Activated T-helper 2 cell treated with anti-CD3 and anti-CD28 coated beads, Interferon-gamma antibody, Interleukin-2, Interleukin-4, amounts not matched to agents 10 μg/mL and 5 μg/mL and 100 μg/mL, durations not matched to agents 14 hours and 24 hours and 36 hours (primary cell): ENCODE measurements at regions not wholly inside any gene's neighbourhood (a gene's known extent, or its start where the extent isn't known, plus 50 kb on each side); places are given as distances from the start of the nearest gene placed in this dataset.

Experiments
- DNase-seq: peaks from one replicate; pipeline ENCODE4 v3.0.0; 2021; ENCODE audit warnings: low spot score
- H3K27ac Mint-ChIP-seq: one replicate; pipeline ENCODE4 v1.8.0; 2021; ENCODE audit warnings: mixed read lengths
- H3K27me3 Mint-ChIP-seq: one replicate; pipeline ENCODE4 v1.8.0; 2021; ENCODE audit warnings: low read depth, mixed read lengths
- H3K36me3 Mint-ChIP-seq: one replicate; pipeline ENCODE4 v1.8.0; 2021; ENCODE audit warnings: low read depth, mixed read lengths
- H3K4me1 Mint-ChIP-seq: one replicate; pipeline ENCODE4 v1.8.0; 2021; ENCODE audit warnings: low read depth, mixed read lengths
- H3K4me3 Mint-ChIP-seq: one replicate; pipeline ENCODE4 v1.8.0; 2021; ENCODE audit warnings: low read depth, mild to moderate bottlenecking, moderate library complexity, mixed read lengths
- H3K9me3 Mint-ChIP-seq: one replicate; pipeline ENCODE4 v1.8.0; 2021; ENCODE audit warnings: mixed read lengths
- intact Hi-C: fragments of 100-400 bp; cut with micrococcal nuclease; formaldehyde crosslinking; loops from one replicate; pipeline ENCODE4 v1.15.1; 2023

GRCh38 chr5:103908336-103909080, 345.9 kb upstream of the NUDT12 start:
- H3K9me3 Mint-ChIP-seq: peaks cover 4% of the 10 kb centered on the region
- H3K27ac Mint-ChIP-seq: no peak overlapping the region
- no peaks in the 10 kb centered on the region for H3K4me1 Mint-ChIP-seq
- no peak overlapping the region for H3K4me3 Mint-ChIP-seq
- no peak for DNase-seq
- H3K27me3 Mint-ChIP-seq: no peaks in the 10 kb centered on the region
- no peaks in the 10 kb centered on the region for H3K36me3 Mint-ChIP-seq
- intact Hi-C loops: no loop called here

DNA sequence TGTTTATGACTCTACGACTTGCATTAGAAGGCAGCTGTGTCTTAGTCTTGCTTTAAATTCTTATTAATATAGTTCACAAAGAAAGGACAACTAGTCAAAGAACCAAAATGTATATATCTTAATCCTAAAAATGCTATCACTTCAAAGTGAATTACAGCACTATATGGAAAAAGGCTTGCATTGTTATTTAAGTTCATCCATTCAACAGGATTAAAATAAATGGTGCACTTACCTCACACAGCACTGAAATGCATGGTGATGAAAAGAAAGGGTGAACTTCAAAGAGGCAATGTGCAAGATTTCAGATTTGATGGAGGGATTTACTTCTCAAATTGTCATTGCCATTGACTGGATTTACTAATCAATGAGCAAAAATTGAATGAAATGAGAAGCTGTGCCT, 344.4 kb upstream of the NUDT12 start:
- intact Hi-C loops: no loop called here
- Mint-ChIP-seq H3K27ac (no peak overlapping the region), H3K9me3 (peaks cover 6% of the 10 kb centered on the region), H3K36me3 (no peaks in the 10 kb centered on the region), H3K4me1 (no peaks in the 10 kb centered on the region), H3K4me3 (no peak overlapping the region), H3K27me3 (no peaks in the 10 kb centered on the region)
- no peak for DNase-seq

DNA sequence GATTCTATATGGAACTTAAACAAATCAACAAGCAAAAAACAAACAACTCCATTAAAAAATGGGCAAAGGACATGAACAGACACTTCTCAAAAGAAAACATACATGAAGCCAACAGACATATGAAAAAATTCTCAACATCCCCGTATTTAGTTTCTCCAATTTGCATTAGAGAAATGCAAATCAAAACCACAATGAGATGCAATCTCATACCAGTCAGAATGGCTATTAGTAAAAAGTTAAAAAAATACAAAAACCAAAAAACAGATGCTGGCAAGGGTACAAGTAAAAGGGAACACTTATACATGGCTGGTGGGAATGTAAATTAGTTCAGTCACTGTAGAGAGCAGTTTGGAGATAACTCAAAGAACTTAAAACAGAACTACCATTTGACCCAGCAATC, 342.1 kb upstream of the NUDT12 start:
- no peaks in the 10 kb centered on the region for H3K4me1 Mint-ChIP-seq
- H3K36me3 Mint-ChIP-seq: no peaks in the 10 kb centered on the region
- DNase-seq: no peak
- H3K27me3 Mint-ChIP-seq: no peaks in the 10 kb centered on the region
- intact Hi-C loops: no loop called here
- no peak overlapping the region for H3K4me3 Mint-ChIP-seq
- H3K9me3 Mint-ChIP-seq: peaks cover 7% of the 10 kb centered on the region
- H3K27ac Mint-ChIP-seq: no peak overlapping the region

DNA sequence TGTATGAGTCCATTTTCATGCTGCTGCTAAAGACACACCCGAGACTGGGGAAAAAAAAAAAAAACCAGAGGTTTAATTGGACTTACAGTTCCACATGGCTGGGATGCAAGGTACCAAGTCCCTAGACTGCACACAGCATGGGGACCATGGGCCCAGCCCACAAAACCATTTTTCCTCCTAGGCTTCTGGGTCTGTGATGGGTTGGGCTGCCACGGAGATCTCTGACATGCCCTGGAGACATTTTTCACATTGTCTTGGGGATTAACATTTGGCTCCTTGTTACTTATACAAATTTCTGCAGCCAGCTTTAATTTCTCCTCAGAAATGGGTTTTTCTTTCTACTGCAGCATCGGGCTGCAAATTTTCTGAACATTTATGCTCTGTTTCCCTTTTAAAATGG, 340.3 kb upstream of the NUDT12 start:
- H3K27me3 Mint-ChIP-seq: no peaks in the 10 kb centered on the region
- H3K27ac Mint-ChIP-seq: no peak overlapping the region
- DNase-seq: no peak

DNA sequence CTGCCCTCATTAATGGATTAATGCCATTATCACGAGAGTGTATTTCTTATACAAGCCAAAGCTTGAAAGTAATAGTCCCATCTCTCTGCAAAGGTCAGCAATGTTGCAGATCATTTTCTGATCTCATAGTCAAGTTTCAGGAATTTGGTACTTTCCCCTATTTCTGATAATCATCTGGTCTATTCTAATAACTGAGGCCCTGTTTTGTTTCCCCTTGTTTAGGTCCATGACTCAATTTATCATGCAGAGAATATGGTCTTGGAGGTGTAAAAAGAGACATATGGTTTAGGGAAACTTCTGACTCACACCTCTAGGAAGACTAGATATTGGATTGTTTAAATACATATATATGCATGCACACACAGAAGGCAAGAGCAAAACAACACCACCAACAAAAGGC, 339.3 kb upstream of the NUDT12 start:
- H3K27me3 Mint-ChIP-seq: no peaks in the 10 kb centered on the region
- no peak overlapping the region for H3K4me3 Mint-ChIP-seq
- H3K27ac Mint-ChIP-seq: no peak overlapping the region
- H3K4me1 Mint-ChIP-seq: no peaks in the 10 kb centered on the region
- intact Hi-C loops: no loop called here
- peaks cover 21% of the 10 kb centered on the region for H3K9me3 Mint-ChIP-seq
- no peak for DNase-seq
- no peaks in the 10 kb centered on the region for H3K36me3 Mint-ChIP-seq

More for the DNA sequence above, 340.3 kb upstream of the NUDT12 start:
- Mint-ChIP-seq H3K36me3 (no peaks in the 10 kb centered on the region), H3K9me3 (peaks cover 19% of the 10 kb centered on the region), H3K4me3 (no peak overlapping the region), H3K4me1 (no peaks in the 10 kb centered on the region)
- intact Hi-C loops: no loop called here

DNA sequence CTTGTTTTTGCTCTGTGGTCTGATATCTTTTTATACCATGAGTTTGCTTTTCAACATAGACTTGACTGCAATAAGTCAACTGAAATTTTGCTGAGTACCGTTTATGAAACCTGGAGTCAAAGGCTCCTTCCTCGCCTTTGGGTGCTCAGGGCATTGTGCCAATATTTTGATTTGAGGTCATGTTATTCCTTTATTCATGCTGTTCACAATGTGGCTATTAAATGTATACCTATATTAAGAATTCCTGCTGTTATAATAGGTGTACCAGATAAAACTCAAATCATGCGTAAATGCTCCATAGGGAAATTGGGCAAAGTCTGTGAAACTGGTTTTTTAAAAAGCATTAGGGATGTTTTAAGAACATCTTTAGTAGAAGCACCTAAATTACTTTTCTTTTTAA, 334.0 kb upstream of the NUDT12 start:
- Mint-ChIP-seq H3K27ac (no peak overlapping the region), H3K9me3 (peaks cover 14% of the 10 kb centered on the region), H3K27me3 (no peaks in the 10 kb centered on the region), H3K36me3 (no peaks in the 10 kb centered on the region), H3K4me3 (no peak overlapping the region), H3K4me1 (no peaks in the 10 kb centered on the region)
- intact Hi-C loops: no loop called here
- no peak for DNase-seq

DNA sequence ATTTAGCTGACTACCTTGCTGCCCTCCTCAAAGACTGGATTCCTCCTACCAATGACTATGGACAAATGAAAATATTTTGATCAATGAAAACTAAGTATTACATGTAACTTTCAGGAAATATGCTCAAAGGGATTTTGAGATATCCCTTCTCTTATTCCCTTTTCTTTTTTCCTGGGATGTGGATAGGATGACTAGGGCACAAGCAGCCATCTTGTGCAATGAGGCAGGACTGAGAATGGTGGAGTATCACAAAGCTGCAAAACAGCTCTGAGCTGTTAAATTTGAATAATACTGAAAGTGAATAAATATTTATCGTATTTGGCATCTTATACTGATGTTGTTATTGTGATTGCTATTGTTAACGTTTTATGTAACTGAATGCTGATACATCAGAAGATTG, 333.1 kb upstream of the NUDT12 start:
- no peaks in the 10 kb centered on the region for H3K4me1 Mint-ChIP-seq
- H3K36me3 Mint-ChIP-seq: no peaks in the 10 kb centered on the region
- no peaks in the 10 kb centered on the region for H3K27me3 Mint-ChIP-seq
- intact Hi-C loops: no loop called here
- no peak overlapping the region for H3K4me3 Mint-ChIP-seq
- peaks cover 14% of the 10 kb centered on the region for H3K9me3 Mint-ChIP-seq
- DNase-seq: no peak
- H3K27ac Mint-ChIP-seq: no peak overlapping the region

GRCh38 chr5:103894882-103895281, 332.3 kb upstream of the NUDT12 start:
- DNase-seq: no peak
- Mint-ChIP-seq H3K27ac (no peak overlapping the region), H3K9me3 (peaks cover 14% of the 10 kb centered on the region), H3K4me3 (no peak overlapping the region), H3K36me3 (no peaks in the 10 kb centered on the region), H3K4me1 (no peaks in the 10 kb centered on the region), H3K27me3 (no peaks in the 10 kb centered on the region)
- intact Hi-C loops: no loop called here

DNA sequence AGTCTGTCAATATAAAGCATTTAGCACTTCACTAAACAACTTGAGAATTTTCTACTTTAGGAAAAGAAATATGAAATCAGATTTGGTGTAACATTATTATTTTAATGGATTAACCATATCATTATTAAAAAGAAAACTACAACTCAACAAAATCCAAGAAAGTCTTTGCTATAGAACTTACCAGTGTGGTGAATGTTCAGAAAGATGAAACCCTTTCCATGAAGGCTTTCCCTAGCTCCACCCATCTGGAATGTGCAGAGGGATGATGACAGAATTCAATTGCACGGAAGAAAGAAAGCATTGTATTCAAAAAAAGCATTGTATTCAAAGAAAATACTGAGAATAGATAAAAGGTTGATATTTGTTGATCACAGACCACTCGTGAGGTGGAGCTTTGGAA, 328.6 kb upstream of the NUDT12 start:
- Mint-ChIP-seq H3K4me1 (no peaks in the 10 kb centered on the region), H3K9me3 (peaks cover 4% of the 10 kb centered on the region), H3K27me3 (no peaks in the 10 kb centered on the region), H3K36me3 (no peaks in the 10 kb centered on the region), H3K27ac (no peak overlapping the region), H3K4me3 (no peak overlapping the region)
- intact Hi-C loops: no loop called here
- no peak for DNase-seq

DNA sequence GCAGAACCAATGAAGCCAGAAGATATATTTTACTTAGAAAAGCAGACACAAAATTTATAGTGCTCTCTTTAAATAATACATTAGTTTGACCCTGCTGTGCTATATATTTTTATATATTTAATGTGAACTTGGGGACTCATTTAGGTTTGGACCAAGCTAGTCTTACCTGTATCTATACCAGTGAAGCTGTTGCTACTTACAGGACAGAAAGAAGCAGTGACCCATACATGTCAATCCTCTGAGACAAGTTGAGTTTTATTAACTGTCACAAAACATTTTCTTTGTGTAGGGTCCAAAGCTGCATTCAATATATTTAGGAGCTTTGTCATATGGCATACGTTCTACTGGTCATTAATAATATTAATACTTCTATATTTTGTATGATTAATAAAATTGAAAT, 327.7 kb upstream of the NUDT12 start:
- Mint-ChIP-seq H3K4me3 (no peak overlapping the region), H3K4me1 (no peaks in the 10 kb centered on the region), H3K9me3 (peaks cover 4% of the 10 kb centered on the region), H3K36me3 (no peaks in the 10 kb centered on the region), H3K27ac (no peak overlapping the region), H3K27me3 (no peaks in the 10 kb centered on the region)
- DNase-seq: no peak
- intact Hi-C loops: no loop called here

DNA sequence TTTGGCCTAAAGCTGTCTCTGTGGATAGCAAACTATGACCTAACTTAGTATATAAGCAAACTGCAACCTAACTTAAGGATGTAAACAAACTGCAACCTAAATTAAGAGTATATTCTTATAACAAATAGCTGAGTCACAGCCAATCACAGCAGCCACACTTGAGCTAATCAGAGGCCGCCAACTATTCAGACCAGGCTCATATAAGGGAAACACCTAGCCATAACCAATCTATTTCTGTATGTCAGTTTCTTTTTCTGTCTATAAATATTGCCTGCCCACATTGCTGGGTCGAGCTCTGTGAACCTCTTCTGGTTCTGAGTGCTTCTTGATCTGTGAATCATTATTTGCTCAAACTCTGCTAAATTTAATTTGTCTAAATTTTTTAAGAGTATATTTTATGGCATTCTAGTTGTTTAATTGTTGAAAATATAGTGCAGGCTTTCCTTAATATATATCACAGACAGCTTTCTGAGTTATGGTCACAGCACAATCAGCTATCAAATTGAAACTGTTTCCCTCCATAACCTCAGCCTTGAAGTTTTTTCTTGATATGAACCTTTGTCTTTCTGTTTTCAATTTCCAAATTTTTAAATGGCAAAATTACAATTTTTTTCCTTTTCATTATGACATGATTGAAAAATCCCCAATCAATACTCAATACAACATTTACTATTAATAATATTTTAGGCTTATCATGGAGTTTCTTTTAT, 327.1 kb upstream of the NUDT12 start:
- H3K4me3 Mint-ChIP-seq: no peak overlapping the region
- H3K27ac Mint-ChIP-seq: no peak overlapping the region
- no peak for DNase-seq
- no peaks in the 10 kb centered on the region for H3K36me3 Mint-ChIP-seq
- no peaks in the 10 kb centered on the region for H3K4me1 Mint-ChIP-seq
- peaks cover 4% of the 10 kb centered on the region for H3K9me3 Mint-ChIP-seq
- H3K27me3 Mint-ChIP-seq: no peaks in the 10 kb centered on the region
- intact Hi-C loops: no loop called here

- no peak overlapping the region for H3K27ac Mint-ChIP-seq
- H3K9me3 Mint-ChIP-seq: peaks cover 4% of the 10 kb centered on the region
- H3K36me3 Mint-ChIP-seq: no peaks in the 10 kb centered on the region
- H3K4me1 Mint-ChIP-seq: no peaks in the 10 kb centered on the region
- DNase-seq: no peak
- intact Hi-C loops: no loop called here
- no peaks in the 10 kb centered on the region for H3K27me3 Mint-ChIP-seq
- no peak overlapping the region for H3K4me3 Mint-ChIP-seq
These were observed 324.2 kb upstream of the NUDT12 start for GRCh38 chr5:103886826-103887225.

DNA sequence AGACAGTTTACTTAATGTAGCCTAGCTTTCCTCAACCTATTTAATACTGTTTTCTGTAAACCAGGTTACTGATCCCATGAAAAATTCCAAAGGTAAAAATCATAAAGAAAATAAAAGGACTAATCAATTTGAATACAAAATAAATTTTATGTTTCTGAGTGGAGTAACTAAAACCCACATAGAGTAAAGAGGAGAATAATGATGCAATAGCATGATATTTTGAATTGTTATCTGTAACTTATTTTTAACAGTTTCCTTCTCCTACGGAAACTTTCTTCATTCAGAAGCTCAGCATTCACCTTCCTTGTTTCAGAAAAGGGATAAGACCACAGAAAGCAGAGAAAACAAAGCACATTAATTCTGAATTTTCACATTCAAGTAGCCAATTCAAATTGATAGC, 320.6 kb upstream of the NUDT12 start:
- Mint-ChIP-seq H3K4me3 (no peak overlapping the region), H3K27ac (no peak overlapping the region), H3K36me3 (no peaks in the 10 kb centered on the region), H3K4me1 (no peaks in the 10 kb centered on the region), H3K27me3 (no peaks in the 10 kb centered on the region), H3K9me3 (peaks cover 4% of the 10 kb centered on the region)
- intact Hi-C loops: no loop called here
- DNase-seq: no peak
